Liver (tissue), 3 donors: ENCODE measurements at regions not wholly inside any gene's neighbourhood (a gene's known extent, or its start where the extent isn't known, plus 50 kb on each side); places are given as distances from the start of the nearest gene placed in this dataset.

Experiments
- EGR1 ChIP-seq, 2 donors: IDR thresholded peaks; 2 replicates each; pipeline ENCODE4 v1.6.1; 2016 to 2018; ENCODE audit warnings: antibody characterized with exemption in 2 of 2, low read depth in 2 of 2
- JUND ChIP-seq, 2 donors: IDR thresholded peaks; 2 replicates each; pipeline ENCODE4 v1.6.1; 2016; ENCODE audit warnings: antibody characterized with exemption in 2 of 2
- RAD21 ChIP-seq, 2 donors: IDR thresholded peaks; 2 replicates each; pipeline ENCODE4 v1.6.1; 2016; ENCODE audit warnings: antibody characterized with exemption in 2 of 2, mild to moderate bottlenecking in 2 of 2
- TAF1 ChIP-seq: conservative IDR thresholded peaks from 2 replicates; pipeline ENCODE4 v1.6.1; 2016; ENCODE audit warnings: antibody characterized with exemption, mild to moderate bottlenecking
- YY1 ChIP-seq: IDR thresholded peaks from 2 replicates; pipeline ENCODE4 v1.6.1; 2016; ENCODE audit warnings: antibody characterized with exemption, mild to moderate bottlenecking
- TF ChIP-seq, protein P1 (sequence below): fragments of 150-350 bp; IDR thresholded peaks from 2 replicates; pipeline ENCODE4 v1.5.1; 2017; ENCODE audit warnings: improper control_type of control experiment, low read depth, low read length; ENCODE audit not compliant: missing input control
- donor health status: healthy.
- donor health status: healthy.

DNA sequence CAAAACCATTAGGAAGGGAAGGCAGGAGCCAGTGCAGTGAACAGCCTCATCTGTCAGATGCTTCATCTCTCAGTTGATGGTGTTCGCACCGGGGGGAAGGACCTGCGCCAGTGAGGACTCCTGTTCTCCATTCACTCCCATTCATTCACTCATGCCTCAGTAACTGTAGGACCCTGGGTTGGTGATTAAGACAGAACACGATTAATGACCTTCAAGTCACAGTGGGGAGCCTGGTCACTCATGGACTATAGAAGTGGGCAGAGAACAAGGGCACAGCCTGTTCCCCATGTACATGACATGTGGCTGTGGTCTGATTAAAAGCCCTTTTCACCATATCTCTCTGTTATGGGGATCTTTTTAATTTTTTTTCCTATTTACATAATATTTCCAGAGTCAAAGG, 113.3 kb downstream of the RPS12 start:
- TF ChIP-seq YY1 (no peak), TAF1 (no peak), EGR1 (IDR thresholded peaks at IDR 0.05; ENCODE audit: low read depth in 2 of 2) (no peak), RAD21 (IDR thresholded peaks at IDR 0.05) (no peak), JUND (IDR thresholded peaks at IDR 0.05) (no peak)
- TF ChIP-seq, protein P1, sequence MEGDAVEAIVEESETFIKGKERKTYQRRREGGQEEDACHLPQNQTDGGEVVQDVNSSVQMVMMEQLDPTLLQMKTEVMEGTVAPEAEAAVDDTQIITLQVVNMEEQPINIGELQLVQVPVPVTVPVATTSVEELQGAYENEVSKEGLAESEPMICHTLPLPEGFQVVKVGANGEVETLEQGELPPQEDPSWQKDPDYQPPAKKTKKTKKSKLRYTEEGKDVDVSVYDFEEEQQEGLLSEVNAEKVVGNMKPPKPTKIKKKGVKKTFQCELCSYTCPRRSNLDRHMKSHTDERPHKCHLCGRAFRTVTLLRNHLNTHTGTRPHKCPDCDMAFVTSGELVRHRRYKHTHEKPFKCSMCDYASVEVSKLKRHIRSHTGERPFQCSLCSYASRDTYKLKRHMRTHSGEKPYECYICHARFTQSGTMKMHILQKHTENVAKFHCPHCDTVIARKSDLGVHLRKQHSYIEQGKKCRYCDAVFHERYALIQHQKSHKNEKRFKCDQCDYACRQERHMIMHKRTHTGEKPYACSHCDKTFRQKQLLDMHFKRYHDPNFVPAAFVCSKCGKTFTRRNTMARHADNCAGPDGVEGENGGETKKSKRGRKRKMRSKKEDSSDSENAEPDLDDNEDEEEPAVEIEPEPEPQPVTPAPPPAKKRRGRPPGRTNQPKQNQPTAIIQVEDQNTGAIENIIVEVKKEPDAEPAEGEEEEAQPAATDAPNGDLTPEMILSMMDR: no peak
